ENCODE measurements at regions not wholly inside any gene's neighbourhood (a gene's known extent, or its start where the extent isn't known, plus 50 kb on each side); places are given as distances from the start of the nearest gene placed in this dataset.

GRCh38 chr5:107154593-107154992 is 516.1 kb downstream of the EFNA5 start:
- no peaks in the 10 kb centered on the region for H3K9me3 ChIP-seq (ENCODE audit: control insufficient read depth, insufficient read depth, low read length)
- no peak overlapping the region for H4K5ac ChIP-seq (ENCODE audit: low read depth, low read length)
- dilution Hi-C loops (cut with HindIII; ENCODE audit: low sequenced_read_pairs, unreplicated experiment) (no loop called here), in situ Hi-C loops (cut with MboI; ENCODE audit: low sequenced_read_pairs) (no loop called here), intact Hi-C loops (cut with micrococcal nuclease) (no loop called here)
- H3K79me1 ChIP-seq (ENCODE audit: low read depth in 1 of 2, low read length in 2 of 2): no peaks in the 10 kb centered on the region
- no peak overlapping the region for H3K4ac ChIP-seq (ENCODE audit: low read depth, low read length)
- H2BK5ac ChIP-seq (ENCODE audit: low read depth, low read length, poor library complexity, severe bottlenecking): no peak overlapping the region
- H3K27ac ChIP-seq (ENCODE audit: insufficient read depth, low read length): no peak overlapping the region
- H2BK15ac ChIP-seq (ENCODE audit: low read depth, low read length): no peak overlapping the region
- H4K91ac ChIP-seq (ENCODE audit: insufficient read depth, low read depth, low read length): no peak overlapping the region
- no peak overlapping the region for H3K9ac ChIP-seq (ENCODE audit: low read depth, low read length)
- DNase-seq (no peak), ATAC-seq (ENCODE audit: low read depth) (no peak)
- TF ChIP-seq RFX5 (IDR thresholded peaks at IDR 0.05; ENCODE audit: low read depth, low read length): no peak
- no peak for TF ChIP-seq ELK1 (IDR thresholded peaks at IDR 0.05; ENCODE audit: borderline replicate concordance, low read depth, low read length)
- no peak for TF ChIP-seq RAD21 (IDR thresholded peaks at IDR 0.05; ENCODE audit: low read length)
- no peak for TF ChIP-seq MAZ (IDR thresholded peaks at IDR 0.05; ENCODE audit: borderline replicate concordance, low read depth, low read length)
- TF ChIP-seq CTCF (conservative IDR thresholded peaks at IDR 0.05; ENCODE audit: low read depth, low read length): no peak
- TF ChIP-seq SMC3 (IDR thresholded peaks at IDR 0.05; ENCODE audit: low read depth, low read length): no peak
- no peak for TF ChIP-seq BHLHE40 (IDR thresholded peaks at IDR 0.05; ENCODE audit: low read depth, low read length)
- no peak for TF ChIP-seq MXI1 (IDR thresholded peaks at IDR 0.05; ENCODE audit: borderline replicate concordance, low read depth, low read length)
- no peak for TF ChIP-seq POLR2A (IDR thresholded peaks at IDR 0.05; ENCODE audit: low read depth, low read length)
- no peak for TF ChIP-seq USF2 (IDR thresholded peaks at IDR 0.05; ENCODE audit: low read depth, low read length)
- TF ChIP-seq CEBPB (IDR thresholded peaks at IDR 0.05; ENCODE audit: low read depth, low read length): no peak
- no peak for TF ChIP-seq RCOR1 (IDR thresholded peaks at IDR 0.05; ENCODE audit: insufficient replicate concordance, low read length)
- TF ChIP-seq CHD1 (IDR thresholded peaks at IDR 0.05; ENCODE audit: low read depth, low read length): no peak
- TF ChIP-seq MAFK (IDR thresholded peaks at IDR 0.05; ENCODE audit: low read depth, low read length): no peak
- H2AK5ac ChIP-seq (ENCODE audit: low read depth, low read length): no peak overlapping the region
- no peak overlapping the region for H3K23ac ChIP-seq (ENCODE audit: low read depth, low read length)
- H4K20me1 ChIP-seq (ENCODE audit: insufficient read depth, low read length): no peaks in the 10 kb centered on the region
- no peaks in the 10 kb centered on the region for H3K27me3 ChIP-seq (ENCODE audit: control insufficient read depth, insufficient read depth, low read length)
- WGBS, 2 experiments (ENCODE audit: extremely low coverage in 2 of 2, insufficient read length in 1 of 2): no CpG with 5 or more reads among the region's 6 CpGs
- H3K56ac ChIP-seq (ENCODE audit: extremely low read depth, insufficient read depth, low read length): no peak overlapping the region
- no peak overlapping the region for H2AK9ac ChIP-seq (replicated peaks; ENCODE audit: low read depth, low read length, poor library complexity)
- no TSS peak for BruUV-seq (replicated peaks)
- H3K18ac ChIP-seq (ENCODE audit: low read depth, low read length): no peak overlapping the region
- no peak overlapping the region for H3K14ac ChIP-seq (replicated peaks; ENCODE audit: low read depth, low read length)
- H3K4me2 ChIP-seq (ENCODE audit: low read depth, low read length): no peak overlapping the region
- H3K4me3 ChIP-seq (ENCODE audit: insufficient read depth, low read depth, low read length): no peak overlapping the region
- no peak overlapping the region for H2AFZ ChIP-seq (replicated peaks; ENCODE audit: low read length, poor library complexity)
- no peak overlapping the region for H2BK120ac ChIP-seq (ENCODE audit: low read depth, low read length)
- no peaks in the 10 kb centered on the region for H3K4me1 ChIP-seq (ENCODE audit: control insufficient read depth, insufficient read depth, low read length)
- H3K9me1 ChIP-seq (ENCODE audit: insufficient read depth, low read length): no peaks in the 10 kb centered on the region
- CTCF ChIA-PET: no interaction called here
- H3K36me3 ChIP-seq (ENCODE audit: control insufficient read depth, insufficient read depth, low read length): no peaks in the 10 kb centered on the region
- H4K8ac ChIP-seq (ENCODE audit: low read depth in 2 of 2, low read length in 2 of 2): no peak overlapping the region
- H2BK20ac ChIP-seq (ENCODE audit: low read depth, low read length): no peak overlapping the region
- POLR2A ChIA-PET (ENCODE audit: unreplicated experiment): no interaction called here

Data from IMR-90 (cell line).